H1 (cell line): ENCODE measurements at regions not wholly inside any gene's neighbourhood (a gene's known extent, or its start where the extent isn't known, plus 50 kb on each side); places are given as distances from the start of the nearest gene placed in this dataset.

Source experiments
- CTCF ChIA-PET: fragments of 300-600 bp; sonication (Branson Sonifier 250); formaldehyde crosslinking; loops from one replicate; lab custom pipeline; 2021; ENCODE audit not compliant: partially characterized antibody; lab: Charles Lee
- POLR2A ChIA-PET: fragments of 300-600 bp; sonication (Branson Sonifier 250); formaldehyde crosslinking; loops from one replicate; lab custom pipeline; 2021; ENCODE audit warnings: inconsistent platforms; ENCODE audit not compliant: partially characterized antibody; lab: Charles Lee
- DNase-seq, 2 experiments: peaks; one replicate each; pipeline versions ENCODE4 v3.0.0 to v3.0.0-alpha.2; 2010 to 2022; ENCODE audit warnings: low spot score in 2 of 2, low read depth in 1 of 2, mixed read lengths in 1 of 2
- FAIRE-seq: peaks from 2 replicates; lab custom pipeline; 2011; peaks lifted over from hg19 to GRCh38; lab: Jason Lieb, UNC
- H2AFZ ChIP-seq: 2 replicates; pipeline ENCODE4 v1.8.1; 2012; ENCODE audit warnings: low read length, inconsistent platforms
- H2AK5ac ChIP-seq: 2 replicates; pipeline ENCODE4 v1.6.1; 2013; ENCODE audit warnings: low read depth, low read length
- H2BK120ac ChIP-seq: replicated peaks from 2 replicates; pipeline ENCODE3; 2013; ENCODE audit warnings: low read depth, low read length, inconsistent platforms
- H2BK12ac ChIP-seq: 2 replicates; pipeline ENCODE4 v1.6.1; 2013; ENCODE audit warnings: low read depth, low read length
- H2BK15ac ChIP-seq: 2 replicates; pipeline ENCODE4 v1.6.1; 2013; ENCODE audit warnings: low read length
- H2BK20ac ChIP-seq: 2 replicates; pipeline ENCODE4 v1.6.1; 2013; ENCODE audit warnings: low read length
- H2BK5ac ChIP-seq: 2 replicates; pipeline ENCODE4 v1.6.1; 2013; ENCODE audit warnings: low read depth, low read length
- H3K14ac ChIP-seq: 2 replicates; pipeline ENCODE4 v1.6.1; 2013; ENCODE audit warnings: inconsistent platforms; ENCODE audit not compliant: insufficient read length
- H3K18ac ChIP-seq: 2 replicates; pipeline ENCODE4 v1.6.1; 2013; ENCODE audit warnings: low read length; ENCODE audit errors: extremely low read depth
- H3K23ac ChIP-seq: 2 replicates; pipeline ENCODE4 v1.6.1; 2013; ENCODE audit warnings: inconsistent platforms; ENCODE audit not compliant: insufficient read length
- H3K23me2 ChIP-seq: 2 replicates; pipeline ENCODE4 v1.6.1; 2013; ENCODE audit warnings: low read depth, low read length
- H3K27ac ChIP-seq: 2 replicates; pipeline ENCODE4 v1.6.1; 2011; ENCODE audit warnings: low read depth, low read length, inconsistent platforms
- H3K27me3 ChIP-seq, 4 experiments: replicated peaks in 1 of 4; 1 replicate in 1 of 4; 2 replicates in 3 of 4; pipeline versions ENCODE4 v1.6.1 to v1.8.1; 2011 to 2013; ENCODE audit warnings: low read length in 3 of 4, mild to moderate bottlenecking in 3 of 4, inconsistent platforms in 2 of 4, mixed read lengths in 2 of 4, moderate library complexity in 1 of 4; ENCODE audit not compliant: control insufficient read depth in 3 of 4, insufficient read depth in 3 of 4; ENCODE audit errors: extremely low read depth in 1 of 4
- H3K36me3 ChIP-seq, 4 experiments: 2 replicates each; pipeline versions ENCODE4 v1.6.1 to v1.8.1; 2011 to 2013; ENCODE audit warnings: mild to moderate bottlenecking in 4 of 4, low read length in 3 of 4, moderate library complexity in 2 of 4, control low read depth in 1 of 4, inconsistent platforms in 1 of 4; ENCODE audit not compliant: insufficient read depth in 4 of 4, control insufficient read depth in 2 of 4
- H3K4ac ChIP-seq: replicated peaks from 2 replicates; pipeline ENCODE3; 2013; ENCODE audit warnings: low read length, low read depth, mixed read lengths, inconsistent platforms; ENCODE audit not compliant: insufficient read length
- H3K4me1 ChIP-seq, 4 experiments: replicated peaks in 1 of 4; 1 replicate in 1 of 4; 2 replicates in 3 of 4; pipeline versions ENCODE4 v1.6.1 to v1.8.1; 2011 to 2013; ENCODE audit warnings: low read length in 3 of 4, inconsistent platforms in 2 of 4, mixed read lengths in 1 of 4; ENCODE audit not compliant: insufficient read depth in 4 of 4, control insufficient read depth in 3 of 4
- H3K4me2 ChIP-seq, 2 experiments: 2 replicates each; pipeline versions ENCODE4 v1.6.1 to v1.8.1; 2011 to 2013; ENCODE audit warnings: low read depth in 2 of 2, low read length in 2 of 2, control low read depth in 1 of 2, inconsistent platforms in 1 of 2, mild to moderate bottlenecking in 1 of 2; ENCODE audit not compliant: insufficient read depth in 1 of 2
- H3K4me3 ChIP-seq, 4 experiments: fragments of 200-600, 300-600 bp in 1 of 4; sonication (generic), shearing (Covaris generic), sonication (Bioruptor Twin) in 1 of 4; 2 replicates each; pipeline versions ENCODE4 v1.5.1 to v1.8.1; 2011 to 2016; ENCODE audit warnings: low read length in 4 of 4, low read depth in 3 of 4, control low read depth in 2 of 4, inconsistent platforms in 2 of 4, mild to moderate bottlenecking in 2 of 4, mixed read lengths in 1 of 4, moderate library complexity in 1 of 4; ENCODE audit not compliant: insufficient read depth in 2 of 4; ENCODE audit errors: extremely low read depth in 1 of 4
- H3K56ac ChIP-seq: replicated peaks from 2 replicates; pipeline ENCODE3; 2013; ENCODE audit warnings: low read depth, mild to moderate bottlenecking, mixed read lengths, low read length, inconsistent platforms; ENCODE audit not compliant: insufficient read length
- H3K79me1 ChIP-seq: 2 replicates; pipeline ENCODE4 v1.6.1; 2013; ENCODE audit warnings: low read depth, low read length, control low read depth
- H3K79me2 ChIP-seq, 2 experiments: 2 replicates each; pipeline versions ENCODE4 v1.6.1 to v1.8.1; 2012 to 2013; ENCODE audit warnings: low read length in 2 of 2, mild to moderate bottlenecking in 2 of 2, inconsistent platforms in 1 of 2; ENCODE audit not compliant: insufficient read depth in 2 of 2, control insufficient read depth in 1 of 2
- H3K9ac ChIP-seq, 4 experiments: replicated peaks in 1 of 4; 1 replicate in 1 of 4; 2 replicates in 3 of 4; pipeline versions ENCODE4 v1.6.1 to v1.8.1; 2011 to 2013; ENCODE audit warnings: low read depth in 3 of 4, low read length in 3 of 4, control low read depth in 2 of 4, mild to moderate bottlenecking in 2 of 4, moderate library complexity in 2 of 4, inconsistent platforms in 1 of 4; ENCODE audit errors: extremely low read depth in 1 of 4
- H3K9me3 ChIP-seq, 2 experiments: 2 replicates each; pipeline versions ENCODE4 v1.6.1 to v1.8.1; 2012 to 2013; ENCODE audit warnings: mild to moderate bottlenecking in 2 of 2, moderate library complexity in 2 of 2, control low read depth in 1 of 2, inconsistent platforms in 1 of 2, low read depth in 1 of 2, low read length in 1 of 2, mixed read lengths in 1 of 2; ENCODE audit not compliant: insufficient read depth in 2 of 2
- H4K20me1 ChIP-seq, 2 experiments: replicated peaks in 1 of 2; 2 replicates each; pipeline versions ENCODE3 to v1.8.1; 2011 to 2013; ENCODE audit warnings: inconsistent platforms in 2 of 2, low read length in 2 of 2, mild to moderate bottlenecking in 1 of 2; ENCODE audit not compliant: insufficient read depth in 2 of 2, control insufficient read depth in 1 of 2
- H4K5ac ChIP-seq: 2 replicates; pipeline ENCODE4 v1.6.1; 2013; ENCODE audit warnings: low read length, low read depth, mixed read lengths, inconsistent platforms; ENCODE audit not compliant: insufficient read length
- H4K8ac ChIP-seq: 2 replicates; pipeline ENCODE4 v1.8.0; 2013; ENCODE audit warnings: mild to moderate bottlenecking, moderate library complexity, low read length, inconsistent platforms; ENCODE audit not compliant: insufficient read depth; ENCODE audit errors: extremely low read depth
- H4K91ac ChIP-seq: replicated peaks from 2 replicates; pipeline ENCODE3; 2013; ENCODE audit warnings: low read length, mixed read lengths, inconsistent platforms; ENCODE audit not compliant: insufficient read length
- CREB1 ChIP-seq: IDR thresholded peaks from 2 replicates; pipeline ENCODE4 v1.6.1; 2012; ENCODE audit warnings: inconsistent platforms
- CTCF ChIP-seq, 3 experiments: IDR thresholded peaks; 1 replicate in 2 of 3; 2 replicates in 1 of 3; pipeline versions ENCODE4 v1.5.1 to v1.6.1; 2011; ENCODE audit warnings: low read length in 3 of 3, mild to moderate bottlenecking in 3 of 3, inconsistent platforms in 2 of 3, low read depth in 1 of 3, moderate library complexity in 1 of 3; ENCODE audit not compliant: insufficient read depth in 1 of 3; ENCODE audit errors: control extremely low read depth in 1 of 3
- E2F6 ChIP-seq: IDR thresholded peaks from 2 replicates; pipeline ENCODE4 v1.6.1; 2012; ENCODE audit warnings: inconsistent platforms
- JUND ChIP-seq: IDR thresholded peaks from 2 replicates; pipeline ENCODE4 v1.6.1; 2011; ENCODE audit warnings: mild to moderate bottlenecking, improper control_type of control experiment, low read length
- RAD21 ChIP-seq, 2 experiments: IDR thresholded peaks in 1 of 2; conservative IDR thresholded peaks in 1 of 2; 2 replicates each; pipeline ENCODE4 v1.6.1; 2011; ENCODE audit warnings: low read depth in 2 of 2, low read length in 2 of 2, improper control_type of control experiment in 1 of 2, inconsistent platforms in 1 of 2, mild to moderate bottlenecking in 1 of 2, moderate library complexity in 1 of 2
- SRF ChIP-seq: IDR thresholded peaks from 2 replicates; pipeline ENCODE4 v1.6.1; 2011; ENCODE audit warnings: mild to moderate bottlenecking, low read depth, low read length, moderate library complexity
- TAF7 ChIP-seq: optimal IDR thresholded peaks from 2 replicates; pipeline ENCODE3; 2011; ENCODE audit warnings: low read depth, mild to moderate bottlenecking, inconsistent platforms, low read length, moderate library complexity, borderline replicate concordance
- WGBS, 2 experiments: shearing (Covaris generic) in 1 of 2; methylation state at CpG; one replicate each; pipeline versions ENCODE4 v1.1.6 to v1.1.7; 2013 to 2015; ENCODE audit warnings: low lambda C conversion rate in 2 of 2, mixed read lengths in 2 of 2, inconsistent platforms in 1 of 2, low coverage in 1 of 2, missing lambda C conversion rate in 1 of 2; ENCODE audit not compliant: insufficient replicate concordance in 2 of 2, insufficient coverage in 1 of 2, insufficient read length in 1 of 2; ENCODE audit errors: extremely low coverage in 1 of 2, missing lambda C conversion rate in 1 of 2; 5-methylcytosine and 5-hydroxymethylcytosine counted together

- Histone ChIP-seq H3K9ac (no peak overlapping the region), H3K23me2 (peaks cover 6% of the 10 kb centered on the region; the same call in 1 of the 2 replicates), H4K20me1 (peaks cover 0 to 4% of the 10 kb centered on the region in 2 experiments), H3K36me3 (no peaks in the 10 kb centered on the region), H2BK20ac (0 out of 2 replicates have a peak overlapping the region, but pooled peaks have one; percentile 86), H3K14ac (no peak overlapping the region), H4K91ac (peak overlapping the region; percentile 18), H3K4me2 (no peak overlapping the region), H3K4ac (no peak overlapping the region), H4K8ac (no peak overlapping the region), H2BK12ac (no peak overlapping the region), H3K4me1 (peaks cover 0 to 3% (median 2%) of the 10 kb centered on the region in 4 experiments; a peak in 3 of 7 replicates), H3K79me2 (no peaks in the 10 kb centered on the region), H2AFZ (no peak overlapping the region; the same call in 1 of the 2 replicates), H3K56ac (no peak overlapping the region), H2BK15ac (peak overlapping the region; percentile 93; the same call in 1 of the 2 replicates), H2BK5ac (0 out of 2 replicates have a peak overlapping the region, but pooled peaks have one; percentile 22), H3K79me1 (no peaks in the 10 kb centered on the region; the same call in 1 of the 2 replicates), H3K4me3 (no peak overlapping the region), H2AK5ac (no peak overlapping the region), H3K23ac (no peak overlapping the region), H3K27me3 (no peaks in the 10 kb centered on the region; a peak in 1 of 7 replicates), H4K5ac (no peak overlapping the region), H3K9me3 (no peaks in the 10 kb centered on the region; a peak in 1 of 4 replicates), H2BK120ac (no peak overlapping the region), H3K27ac (no peak overlapping the region), H3K18ac (no peak overlapping the region; the same call in 1 of the 2 replicates)
- POLR2A ChIA-PET, result interaction anchor here (1.0 kb wide), 1 partner anchor 13 kb away, joined by 4 read pairs; no protein-coding TSS in a partner anchor
- CTCF ChIA-PET, result interaction anchor here (0.8 to 3.7 kb wide), 20 partner anchors 11 to 179 kb away, joined by 3 to 18 read pairs (median 4); no protein-coding TSS in a partner anchor
- DNase-seq (peak in 1 of 2 experiments; percentile 49), FAIRE-seq (no peak)
- 82% methylated on average over 21 of the region's 21 CpGs; no CpG with 5 or more reads in 1 of the 2 experiments for WGBS, 2 experiments
- TF ChIP-seq SRF (no peak), CREB1 (no peak), JUND (0 out of 2 replicates have a peak, but pooled peaks have one; percentile 41), RAD21 (IDR thresholded peaks at IDR 0.05 in 1 of 2, conservative IDR thresholded peaks at IDR 0.05 in 1 of 2; ENCODE audit: low read depth in 2 of 2, low read length in 2 of 2) (peak; percentile 62 to 79), TAF7 (no peak), E2F6 (no peak), CTCF (IDR thresholded peaks at IDR 0.05; ENCODE audit: control extremely low read depth in 1 of 3, insufficient read depth in 1 of 3, low read depth in 1 of 3, low read length in 3 of 3) (peak; percentile 31 to 55 (median 53))
Measured at GRCh38 chr12:124680863-124681778, 113.7 kb upstream of the NCOR2 start.
